Stomach (tissue), 8 donors: ENCODE measurements at regions not wholly inside any gene's neighbourhood (a gene's known extent, or its start where the extent isn't known, plus 50 kb on each side); places are given as distances from the start of the nearest gene placed in this dataset.
A peak's percentile ranks its signal among the peaks of the same experiment; 100 is the strongest.

Experiments used
- DNase-seq, 2 donors: peaks; one replicate each; pipeline versions ENCODE4 v3.0.0 to v3.0.0-alpha.2; 2013 to 2019
- H3K27ac ChIP-seq, 5 donors: fragments of 200-600 bp in 4 of 5; sonication (generic) in 4 of 5; one replicate each; pipeline ENCODE4 v1.5.1; 2013 to 2019; ENCODE audit warnings: mild to moderate bottlenecking in 1 of 5, moderate library complexity in 1 of 5
- H3K27me3 ChIP-seq, 3 donors: fragments of 200-600 bp; sonication (generic); one replicate each; pipeline ENCODE4 v1.5.1; 2017 to 2019; ENCODE audit warnings: mixed run types in 1 of 3
- H3K36me3 ChIP-seq, 4 donors: fragments of 200-600 bp; sonication (generic); 1 replicate in 3 of 4; 2 replicates in 1 of 4; pipeline ENCODE4 v1.5.1; 2016 to 2019
- H3K4me1 ChIP-seq, 4 donors: fragments of 200-600 bp; sonication (generic); one replicate each; pipeline ENCODE4 v1.5.1; 2016 to 2019
- H3K4me3 ChIP-seq, 4 donors: fragments of 200-600 bp; sonication (generic) in 3 of 4; one replicate each; pipeline ENCODE4 v1.5.1; 2016 to 2019; ENCODE audit warnings: mild to moderate bottlenecking in 1 of 4
- H3K9me3 ChIP-seq, 4 donors: fragments of 200-600 bp; sonication (generic); one replicate each; pipeline ENCODE4 v1.5.1; 2016 to 2019
- CTCF ChIP-seq, 7 experiments: fragments of 450-650 bp in 4 of 7; fragments of 200-600 bp in 3 of 7; sonication (generic) in 3 of 7; IDR thresholded peaks; one replicate each; pipeline ENCODE4 v1.5.1; 2016 to 2019; ENCODE audit warnings: antibody characterized with exemption in 7 of 7, control low read depth in 2 of 7, mild to moderate bottlenecking in 1 of 7
- EP300 ChIP-seq: sonication (generic); formaldehyde crosslinking; IDR thresholded peaks from one replicate; pipeline ENCODE4 v1.6.1; 2017; ENCODE audit warnings: antibody characterized with exemption
- POLR2A ChIP-seq, 4 donors: fragments of 450-650 bp; IDR thresholded peaks; one replicate each; pipeline ENCODE4 v1.6.1; 2016; ENCODE audit warnings: antibody characterized with exemption in 4 of 4, control low read depth in 2 of 4, mild to moderate bottlenecking in 1 of 4, moderate library complexity in 1 of 4
- POLR2AphosphoS5 ChIP-seq, 3 donors: sonication (generic); formaldehyde crosslinking; IDR thresholded peaks; one replicate each; pipeline ENCODE4 v1.6.1; 2016; ENCODE audit warnings: antibody characterized with exemption in 3 of 3
- WGBS, 5 donors: extraction: QIAGEN DNeasy Blood & Tissue Kit in 3 of 5; methylation state at CpG; one replicate each; pipeline versions ENCODE4 v1.1.5 to v1.1.7; 2013 to 2018; 5-methylcytosine and 5-hydroxymethylcytosine counted together
- intact Hi-C: fragments of 100-400 bp; cut with DNase I; formaldehyde crosslinking; loops from one replicate; pipeline ENCODE4 v1.15.1; 2023; ENCODE audit warnings: low total_unique reads
- donor health status: healthy with polysubstance abuse.
- donor health status: Bipolar disorder and iron deficiency.
- donor health status: healthy.

- Histone ChIP-seq H3K9me3 (no peaks in the 10 kb centered on the region), H3K4me3 (no peak overlapping the region), H3K36me3 (no peaks in the 10 kb centered on the region), H3K4me1 (no peaks in the 10 kb centered on the region), H3K27me3 (no peaks in the 10 kb centered on the region), H3K27ac (no peak overlapping the region)
- no peak for DNase-seq
- no peak for TF ChIP-seq CTCF (IDR thresholded peaks at IDR 0.05)
- TF ChIP-seq POLR2A (IDR thresholded peaks at IDR 0.05) = no peak
- no peak for TF ChIP-seq POLR2AphosphoS5 (IDR thresholded peaks at IDR 0.05)
- TF ChIP-seq EP300 = no peak
- intact Hi-C loops = no loop called here
- WGBS, 5 donors = 74 to 85% (median 81%) methylated on average over 19 of the region's 19 CpGs
These were observed 1072.0 kb downstream of the CBLN2 start for GRCh38 chr18:71471963-71472725.

GRCh38 chr18:71456206-71456605 lies 1087.9 kb downstream of the CBLN2 start:
- no peaks in the 10 kb centered on the region for H3K27me3 ChIP-seq
- 49 to 71% (median 59%) methylated on average over 3 of the region's 3 CpGs for WGBS, 5 donors
- intact Hi-C loops = no loop called here
- TF ChIP-seq POLR2A (IDR thresholded peaks at IDR 0.05) = no peak
- TF ChIP-seq CTCF (IDR thresholded peaks at IDR 0.05) = no peak
- TF ChIP-seq POLR2AphosphoS5 (IDR thresholded peaks at IDR 0.05) = no peak
- TF ChIP-seq EP300 = no peak
- H3K27ac ChIP-seq = no peak overlapping the region
- H3K36me3 ChIP-seq = no peaks in the 10 kb centered on the region
- no peaks in the 10 kb centered on the region for H3K9me3 ChIP-seq
- DNase-seq = peak in 1 of 2 donors; percentile 17
- no peak overlapping the region for H3K4me3 ChIP-seq
- H3K4me1 ChIP-seq = no peaks in the 10 kb centered on the region

GRCh38 chr18:71450257-71450656 lies 1093.9 kb downstream of the CBLN2 start:
- 83 to 87% (median 84%) methylated on average over 3 of the region's 3 CpGs for WGBS, 5 donors
- H3K4me1 ChIP-seq = no peaks in the 10 kb centered on the region
- H3K4me3 ChIP-seq = no peak overlapping the region
- peaks cover 0 to 10% (median 3%) of the 10 kb centered on the region in 4 donors for H3K9me3 ChIP-seq
- H3K36me3 ChIP-seq = no peaks in the 10 kb centered on the region
- no peak for TF ChIP-seq EP300
- no peak for TF ChIP-seq CTCF (IDR thresholded peaks at IDR 0.05)
- no peak for TF ChIP-seq POLR2A (IDR thresholded peaks at IDR 0.05)
- no peak for TF ChIP-seq POLR2AphosphoS5 (IDR thresholded peaks at IDR 0.05)
- H3K27ac ChIP-seq = no peak overlapping the region
- DNase-seq = peak in 1 of 2 donors; percentile 3
- intact Hi-C loops = no loop called here
- no peaks in the 10 kb centered on the region for H3K27me3 ChIP-seq

- Histone ChIP-seq H3K4me3 (no peak overlapping the region), H3K27ac (no peak overlapping the region), H3K36me3 (no peaks in the 10 kb centered on the region), H3K4me1 (no peaks in the 10 kb centered on the region), H3K9me3 (peaks cover 0 to 18% (median 5%) of the 10 kb centered on the region in 4 donors), H3K27me3 (no peaks in the 10 kb centered on the region)
- peak in 1 of 2 donors; percentile 2 for DNase-seq
- intact Hi-C loops = no loop called here
- WGBS, 5 donors = 54 to 69% (median 65%) methylated on average over 3 of the region's 3 CpGs
- TF ChIP-seq CTCF (IDR thresholded peaks at IDR 0.05) = no peak
- TF ChIP-seq EP300 = no peak
- TF ChIP-seq POLR2AphosphoS5 (IDR thresholded peaks at IDR 0.05) = no peak
These were observed 1100.2 kb downstream of the CBLN2 start for GRCh38 chr18:71443706-71444480.
